KBM-7 (cell line): ENCODE measurements at regions not wholly inside any gene's neighbourhood (a gene's known extent, or its start where the extent isn't known, plus 50 kb on each side); places are given as distances from the start of the nearest gene placed in this dataset.

Experiments
- DNase-seq: peaks from one replicate; pipeline ENCODE4 v3.0.0-alpha.2; 2015
- in situ Hi-C: fragments of 300-500 bp; cut with MboI; formaldehyde crosslinking; loops from 2 replicates; pipeline ENCODE4 v1.14.3; 2020; ENCODE audit warnings: low sequenced_read_pairs, low pct_unique_long_range_greater_than_20kb, mixed read lengths

DNA sequence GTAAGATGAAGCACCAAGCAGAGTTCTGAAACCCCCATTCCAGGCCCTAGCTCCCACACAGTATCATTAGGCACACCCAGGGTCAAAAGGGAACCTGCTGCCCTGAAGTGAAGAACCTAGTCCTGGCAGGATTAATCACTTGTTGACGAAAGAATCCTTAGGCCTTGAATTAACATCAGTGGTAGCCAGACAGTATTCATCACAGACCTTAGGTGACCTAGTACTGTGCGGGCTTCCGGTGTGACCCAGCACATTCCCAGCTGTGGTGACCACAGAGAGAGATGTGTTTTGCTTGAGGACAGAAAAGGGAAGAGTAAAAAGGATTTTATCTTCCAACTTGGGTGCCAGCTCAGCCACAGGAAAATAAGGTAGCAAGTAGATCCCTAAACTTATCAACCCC, 1071.4 kb upstream of the FAM98A start:
- in situ Hi-C loops: no loop called here
- peak; percentile 1 for DNase-seq

DNA sequence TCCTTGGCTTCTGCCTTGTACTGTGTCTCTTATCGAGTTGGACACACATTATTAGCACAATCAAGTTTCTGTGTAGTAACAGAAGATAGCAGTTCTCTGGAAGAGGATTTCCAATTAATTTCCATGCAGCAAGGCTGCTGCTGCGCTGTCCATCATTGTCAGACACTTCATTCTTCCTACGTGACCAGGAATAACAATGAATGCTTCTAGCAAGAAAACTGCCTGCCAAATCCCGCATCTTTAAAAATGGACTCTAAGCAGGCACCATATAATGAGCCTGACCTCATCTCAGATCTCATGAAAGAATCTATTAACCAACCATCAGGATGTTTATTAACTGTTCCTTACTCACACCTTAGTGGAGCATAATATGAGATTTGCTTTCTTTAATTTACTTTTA, 1067.7 kb upstream of the FAM98A start:
- in situ Hi-C loops: no loop called here
- DNase-seq: no peak

DNA sequence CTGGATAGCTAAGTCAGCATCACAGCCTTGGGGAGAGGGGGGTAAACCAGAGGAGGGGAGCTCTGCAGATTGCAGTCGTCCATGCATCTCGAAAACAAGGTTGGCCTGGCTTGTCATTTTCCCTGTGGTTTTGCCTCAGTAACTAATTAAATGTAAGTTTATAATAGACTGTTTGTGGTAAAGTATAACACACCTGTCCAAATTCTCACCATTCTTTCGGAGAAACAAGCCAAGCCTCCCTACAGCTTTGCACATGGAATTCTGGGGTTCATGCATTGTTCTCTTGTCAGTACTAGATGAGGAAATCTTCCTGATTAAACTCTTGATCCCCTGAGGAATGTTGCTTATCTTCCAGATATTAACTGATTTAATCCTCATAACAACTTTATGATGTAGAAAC, 1065.2 kb upstream of the FAM98A start:
- DNase-seq: no peak
- in situ Hi-C loops: no loop called here

DNA sequence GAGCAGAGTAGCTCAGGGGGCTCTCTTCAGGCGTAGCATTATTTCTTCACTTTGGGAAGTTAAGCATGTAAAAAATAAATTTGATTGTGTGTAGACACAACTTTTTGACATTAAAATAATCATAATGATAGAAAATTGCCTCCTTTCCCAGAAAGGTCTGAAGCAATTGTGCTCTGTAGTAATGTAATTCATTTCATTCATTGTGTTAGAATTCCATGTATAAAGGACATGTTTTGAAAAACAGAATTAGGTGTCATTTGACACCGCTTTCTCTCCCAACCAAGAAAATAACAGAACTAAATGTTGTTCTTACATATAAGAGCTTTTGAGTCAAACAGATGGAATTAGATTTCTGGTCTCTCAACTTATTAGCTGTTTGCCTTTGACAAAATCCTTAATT, 1064.2 kb upstream of the FAM98A start:
- in situ Hi-C loops: no loop called here
- no peak for DNase-seq

DNA sequence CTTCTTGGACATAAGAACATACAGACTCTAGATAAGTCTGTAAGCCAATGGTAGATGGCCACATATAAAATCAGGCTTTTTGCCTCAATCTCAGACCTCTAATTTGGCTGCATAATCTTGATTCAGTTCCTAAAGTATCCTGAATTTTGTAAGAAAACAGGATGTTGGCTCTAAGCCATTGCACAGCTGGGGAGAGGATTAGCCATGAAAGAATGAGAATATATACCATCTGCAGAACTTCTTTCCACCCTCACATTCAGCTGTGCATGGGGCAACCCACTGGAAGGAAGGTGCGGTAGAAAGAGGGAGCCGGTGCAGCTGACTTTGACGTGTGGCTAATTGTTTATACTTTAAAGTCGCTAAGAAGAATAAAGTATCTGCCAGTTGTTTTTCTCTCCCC, 1061.6 kb upstream of the FAM98A start:
- in situ Hi-C loops: no loop called here
- DNase-seq: no peak

DNA sequence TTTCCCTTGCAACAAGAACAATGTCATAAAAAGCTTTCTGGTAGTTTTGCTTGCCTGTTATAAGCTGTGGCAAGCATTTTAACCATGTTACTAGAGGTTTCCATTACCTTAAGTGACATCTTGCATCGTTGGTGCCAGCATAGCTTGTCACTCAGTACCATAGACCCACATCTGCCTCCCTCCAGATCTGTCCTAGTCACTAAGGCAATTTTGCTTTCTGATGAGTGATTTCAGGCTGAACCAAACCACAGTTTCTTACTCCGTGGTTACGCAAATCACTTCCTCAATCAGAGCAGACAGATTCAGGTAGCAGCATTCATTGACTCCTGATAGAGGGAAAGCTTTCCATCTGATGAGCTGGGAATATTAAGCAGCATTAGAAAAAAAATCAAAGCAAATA, 1057.5 kb upstream of the FAM98A start:
- in situ Hi-C loops: no loop called here
- DNase-seq: no peak

DNA sequence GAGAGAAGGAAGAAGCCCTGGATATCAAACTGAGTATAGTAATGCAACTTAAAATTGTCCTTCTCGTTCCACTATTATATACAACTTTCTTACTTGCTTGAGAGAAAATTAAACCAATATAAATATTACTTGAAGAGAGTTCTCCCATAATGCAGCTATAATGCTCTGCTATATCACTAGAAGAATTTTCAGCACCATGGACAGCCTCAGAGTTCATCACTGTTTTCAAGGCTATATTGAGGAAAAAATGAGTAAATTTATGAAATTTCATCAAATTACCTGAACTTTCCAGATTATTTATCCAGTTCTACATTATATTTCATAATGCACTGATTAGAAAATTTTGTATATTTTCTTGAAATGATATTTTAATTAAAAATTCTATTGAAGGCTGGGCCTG, 1053.5 kb upstream of the FAM98A start:
- in situ Hi-C loops: no loop called here

DNA sequence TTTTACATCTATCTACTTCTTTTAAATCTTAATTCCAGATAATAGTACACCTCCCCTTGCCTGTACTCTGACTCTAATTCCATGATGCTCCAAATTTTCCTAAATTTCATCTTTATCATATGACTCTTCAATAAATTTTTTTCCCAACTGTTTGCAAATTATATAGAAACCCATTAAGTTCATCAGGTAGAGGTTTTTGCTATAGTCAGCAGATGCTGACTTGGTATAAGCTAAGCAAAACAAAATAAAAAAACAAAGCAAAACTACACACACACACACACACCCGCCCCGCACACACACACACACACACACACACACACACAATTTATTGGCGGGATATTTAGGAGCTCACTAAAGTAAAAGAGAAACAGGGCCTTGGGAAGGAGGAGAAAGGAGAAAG, 1047.8 kb upstream of the FAM98A start:
- DNase-seq: no peak
- in situ Hi-C loops: no loop called here

More for the DNA sequence above, 1053.5 kb upstream of the FAM98A start:
- peak; percentile 4 for DNase-seq

DNA sequence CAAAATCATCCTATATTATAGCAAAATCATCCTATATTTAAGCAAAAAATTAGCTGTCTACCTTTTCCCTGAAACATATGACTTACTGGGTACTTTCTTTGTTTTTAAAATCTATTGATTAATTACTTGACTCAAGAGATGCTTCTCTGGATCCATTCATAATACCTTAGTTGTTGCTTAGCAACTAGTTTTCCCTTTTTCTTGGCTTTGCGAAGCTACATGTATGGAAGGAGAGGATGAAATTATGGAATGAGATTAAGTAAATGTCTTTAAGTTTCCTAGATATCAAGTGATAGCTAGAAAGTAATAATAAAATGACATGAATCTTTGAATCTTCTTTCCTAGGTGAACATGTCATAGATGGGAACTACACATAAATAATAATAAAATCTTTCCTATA, 1033.2 kb upstream of the FAM98A start:
- in situ Hi-C loops: no loop called here
- no peak for DNase-seq

DNA sequence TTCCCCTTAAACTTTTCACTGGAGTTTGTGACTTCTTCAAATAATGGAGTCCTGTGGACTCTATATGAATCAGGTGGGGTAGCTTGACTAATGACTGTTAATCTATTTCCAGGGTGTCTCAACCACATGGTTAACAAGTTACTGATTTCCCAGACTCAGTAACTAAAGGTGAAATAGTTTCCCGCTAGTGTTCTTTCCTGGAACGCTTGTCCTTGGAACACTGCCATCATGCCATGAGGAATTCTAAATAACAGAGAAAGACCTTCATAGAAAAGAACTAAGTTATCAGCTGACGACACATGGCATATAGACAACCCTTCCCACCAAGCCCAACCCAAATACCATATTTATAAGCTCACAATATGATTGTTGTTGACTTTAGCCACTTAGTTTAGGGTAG, 1027.9 kb upstream of the FAM98A start:
- in situ Hi-C loops: no loop called here
- no peak for DNase-seq

DNA sequence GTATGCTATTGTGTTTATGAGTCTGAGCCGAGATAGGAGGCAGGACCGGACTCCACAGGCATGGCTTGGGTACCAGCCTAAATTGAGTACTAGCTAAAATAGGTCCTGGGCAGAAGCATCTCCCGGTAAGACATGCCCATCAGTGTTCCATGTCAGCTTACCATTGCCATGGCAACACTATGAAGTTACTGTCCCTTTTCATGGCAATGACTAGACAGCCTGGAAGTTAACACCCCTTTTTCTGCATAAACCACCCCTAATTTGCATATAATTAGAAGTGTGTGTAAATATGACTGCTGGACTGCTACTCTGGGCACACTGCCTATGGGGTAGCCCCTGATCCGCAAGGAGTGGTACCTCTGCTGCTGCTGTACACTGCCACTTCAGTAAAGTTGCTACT, 1005.1 kb upstream of the FAM98A start:
- no peak for DNase-seq
- in situ Hi-C loops: no loop called here

DNA sequence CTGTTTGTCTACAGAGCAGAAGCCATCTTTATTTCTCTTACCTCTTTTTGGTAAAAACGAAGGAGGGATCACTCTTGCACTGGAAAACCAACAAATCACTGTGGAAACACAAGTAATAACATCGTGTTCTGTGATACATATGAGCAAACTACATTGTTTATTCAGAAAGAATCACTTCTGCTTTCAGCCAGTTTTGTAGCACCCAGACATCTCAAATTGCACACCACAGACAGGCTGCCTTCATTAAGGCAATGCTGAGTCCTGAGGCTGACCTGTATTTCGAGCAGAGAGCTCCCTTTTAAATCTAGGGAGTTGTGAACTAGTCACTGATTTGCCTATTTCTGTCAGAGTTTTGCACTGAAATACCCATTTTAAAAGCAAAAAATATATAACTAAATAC, 1003.2 kb upstream of the FAM98A start:
- no peak for DNase-seq
- in situ Hi-C loops: no loop called here

DNA sequence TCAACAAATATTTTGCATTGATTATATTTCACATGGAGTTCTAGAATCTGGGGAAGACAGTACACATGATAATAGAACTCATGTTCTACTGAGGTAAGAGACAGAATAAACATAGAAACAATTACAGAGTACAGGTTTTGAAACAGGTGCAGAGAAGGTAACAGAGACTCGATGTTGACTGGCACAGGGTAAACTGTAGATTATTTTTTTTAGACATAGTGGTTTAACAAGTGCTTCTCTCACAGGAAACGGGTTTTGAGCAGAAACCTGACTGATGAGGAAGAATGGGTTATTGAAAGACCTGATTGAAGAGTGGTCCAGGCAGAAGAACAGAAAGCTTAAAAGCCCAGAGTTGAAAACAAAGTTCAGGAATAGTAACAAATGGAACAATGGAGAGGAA, 1002.5 kb upstream of the FAM98A start:
- no peak for DNase-seq
- in situ Hi-C loops: no loop called here

DNA sequence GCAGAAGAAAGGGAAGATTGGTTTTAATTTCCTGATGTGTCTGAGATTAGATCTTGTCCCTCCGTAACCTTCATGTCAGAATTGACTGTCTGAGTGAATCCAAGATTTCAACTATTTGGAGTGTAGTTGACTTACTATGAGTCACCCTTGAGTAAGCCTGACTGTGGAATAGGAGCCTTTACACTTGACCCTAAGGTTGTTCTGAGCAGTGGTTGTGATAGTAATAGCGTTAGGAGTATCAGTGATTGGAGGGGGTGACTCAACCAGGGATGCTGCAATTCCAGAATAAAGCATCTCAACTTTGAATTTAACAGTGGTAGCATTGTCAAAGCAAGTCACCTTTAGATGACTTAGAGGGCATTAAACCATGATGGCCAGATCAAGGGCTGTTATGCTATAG, 979.5 kb upstream of the FAM98A start:
- in situ Hi-C loops: no loop called here
- DNase-seq: no peak

DNA sequence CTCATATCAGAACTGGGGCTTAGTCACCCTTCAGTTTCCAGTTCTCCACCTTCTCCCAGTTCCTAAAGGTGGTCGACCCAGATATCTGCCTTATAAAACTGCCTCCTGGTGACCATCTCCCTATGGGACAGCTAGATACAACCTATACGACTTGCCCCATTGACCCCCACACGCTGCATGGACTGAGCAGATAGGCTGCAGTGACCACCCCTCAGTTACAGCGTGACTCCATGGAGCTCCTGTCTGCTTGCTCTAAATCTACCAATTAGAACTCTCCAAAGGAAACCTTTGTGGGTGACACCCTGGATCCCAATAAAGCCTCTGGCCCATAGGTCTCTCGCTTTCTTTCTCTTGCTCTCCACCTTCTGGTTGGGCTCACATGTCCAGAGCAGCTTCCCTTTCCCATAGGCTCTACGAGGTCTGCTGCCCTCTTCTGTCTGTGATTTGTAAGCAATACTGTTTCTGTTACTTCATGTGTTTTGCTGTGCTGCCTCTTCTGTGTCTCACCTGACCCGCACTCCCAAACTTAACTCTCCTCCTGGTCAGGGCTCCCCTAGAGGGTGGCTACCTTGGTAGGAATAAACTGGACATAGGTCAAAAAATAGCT, 971.3 kb upstream of the FAM98A start:
- in situ Hi-C loops: no loop called here
- DNase-seq: peak; percentile 30

DNA sequence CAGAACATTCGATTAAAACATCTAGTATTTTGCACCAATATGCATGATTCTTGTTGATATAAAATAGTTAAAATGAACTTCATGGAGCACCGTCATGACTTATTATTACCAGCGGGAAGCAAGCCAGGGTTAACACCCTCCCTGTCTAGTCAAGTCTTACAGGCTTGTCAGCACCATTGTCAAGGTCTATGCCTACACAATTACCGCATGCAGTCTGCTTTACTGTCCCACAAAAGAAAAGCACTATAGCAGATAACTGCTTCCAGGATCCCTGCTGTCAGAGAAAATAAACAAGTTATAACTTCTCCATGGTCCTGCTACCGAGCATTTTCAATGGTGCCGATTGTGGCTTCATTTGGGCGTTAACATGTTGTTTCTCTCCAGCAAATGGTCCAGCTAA, 968.0 kb upstream of the FAM98A start:
- in situ Hi-C loops: no loop called here

DNA sequence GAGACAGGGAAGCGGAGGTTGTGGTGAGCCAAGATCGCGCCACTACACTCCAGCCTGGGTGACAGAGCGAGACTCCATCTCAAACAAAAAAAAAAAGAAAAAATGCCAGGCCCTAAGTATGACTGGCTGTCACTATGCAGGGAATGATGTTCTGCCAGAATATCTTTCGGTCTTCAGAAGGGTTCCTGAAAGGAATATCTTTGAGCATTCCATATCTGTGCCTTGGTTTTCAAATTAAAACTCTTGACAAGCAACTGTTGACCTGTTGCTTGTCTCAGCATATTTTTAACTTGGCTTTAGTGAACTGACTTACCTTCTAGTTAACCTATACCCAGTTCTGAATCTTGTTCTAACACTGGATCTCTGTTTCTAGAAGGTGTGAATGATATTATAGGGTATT, 953.2 kb upstream of the FAM98A start:
- in situ Hi-C loops: no loop called here
- no peak for DNase-seq

More for the DNA sequence above, 968.0 kb upstream of the FAM98A start:
- no peak for DNase-seq

DNA sequence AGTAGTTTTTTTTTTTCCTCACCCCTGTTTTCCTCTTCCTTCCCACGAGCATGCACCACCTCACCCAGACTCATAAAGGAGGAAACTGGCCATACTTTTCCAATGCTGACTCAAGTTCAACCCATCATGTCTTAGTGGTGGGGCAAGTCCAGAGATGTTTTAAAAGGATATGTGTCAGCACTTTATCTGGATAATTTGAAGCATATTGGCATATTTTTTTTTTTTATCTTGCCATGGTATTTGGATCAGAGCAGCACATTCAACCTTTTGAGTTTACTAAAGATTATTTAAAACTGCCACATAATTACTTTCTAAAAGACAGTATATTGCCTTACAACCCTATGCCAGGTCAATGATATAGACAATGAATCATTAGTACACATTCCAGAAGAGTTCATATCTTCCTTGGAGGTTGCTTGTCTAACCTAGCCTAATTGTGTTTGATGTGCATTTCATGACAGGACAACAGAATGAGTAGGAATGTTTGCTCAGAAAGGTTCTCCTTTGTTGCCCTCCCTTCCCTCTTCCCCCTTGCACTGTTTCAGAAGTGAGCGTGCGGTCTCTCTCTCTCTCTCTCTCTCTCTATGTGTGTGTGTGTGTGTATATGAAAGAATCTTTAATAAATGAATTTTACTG, 950.7 kb upstream of the FAM98A start:
- DNase-seq: no peak
- in situ Hi-C loops: no loop called here

DNA sequence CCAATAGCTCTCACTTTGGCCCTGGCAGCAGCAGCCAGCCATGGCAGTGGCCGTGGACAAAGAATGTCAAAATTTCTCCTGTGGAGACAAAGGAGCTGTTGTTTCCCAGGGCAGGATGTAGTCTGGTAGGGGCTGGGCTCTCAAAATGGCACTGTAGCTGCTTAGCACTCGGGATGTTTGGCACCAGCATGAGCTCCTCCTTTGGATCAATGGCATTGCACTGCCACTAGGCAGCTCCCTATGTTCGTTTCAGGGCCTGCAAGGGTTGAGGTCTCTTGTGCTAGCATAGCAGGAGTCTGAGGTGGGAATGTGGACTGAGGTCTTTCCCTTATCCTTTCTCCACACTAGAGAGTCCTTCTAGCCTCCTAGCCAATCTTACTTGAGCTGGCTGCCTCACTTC, 948.8 kb upstream of the FAM98A start:
- DNase-seq: no peak

DNA sequence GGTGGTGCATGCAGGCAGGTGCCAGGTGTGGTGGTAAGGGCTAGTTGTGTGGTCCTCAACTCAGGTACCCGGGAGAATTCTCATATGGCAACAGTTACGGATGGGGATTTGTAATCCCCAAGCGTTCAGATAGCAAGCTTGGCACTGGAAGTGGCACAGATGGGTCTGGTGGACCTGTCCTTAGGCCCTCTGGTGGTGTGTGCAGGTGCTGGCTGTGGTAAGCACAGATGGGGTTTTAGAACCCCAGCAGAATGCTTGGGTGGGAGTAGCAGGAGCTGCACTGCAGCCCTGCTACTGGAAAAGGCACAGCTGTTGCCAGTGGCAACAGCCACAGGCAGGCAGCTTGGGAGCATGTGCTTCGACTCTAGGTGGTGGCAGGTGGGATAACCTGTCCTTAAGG, 948.2 kb upstream of the FAM98A start:
- no peak for DNase-seq
- in situ Hi-C loops: no loop called here

More for the DNA sequence above, 948.8 kb upstream of the FAM98A start:
- in situ Hi-C loops: no loop called here

DNA sequence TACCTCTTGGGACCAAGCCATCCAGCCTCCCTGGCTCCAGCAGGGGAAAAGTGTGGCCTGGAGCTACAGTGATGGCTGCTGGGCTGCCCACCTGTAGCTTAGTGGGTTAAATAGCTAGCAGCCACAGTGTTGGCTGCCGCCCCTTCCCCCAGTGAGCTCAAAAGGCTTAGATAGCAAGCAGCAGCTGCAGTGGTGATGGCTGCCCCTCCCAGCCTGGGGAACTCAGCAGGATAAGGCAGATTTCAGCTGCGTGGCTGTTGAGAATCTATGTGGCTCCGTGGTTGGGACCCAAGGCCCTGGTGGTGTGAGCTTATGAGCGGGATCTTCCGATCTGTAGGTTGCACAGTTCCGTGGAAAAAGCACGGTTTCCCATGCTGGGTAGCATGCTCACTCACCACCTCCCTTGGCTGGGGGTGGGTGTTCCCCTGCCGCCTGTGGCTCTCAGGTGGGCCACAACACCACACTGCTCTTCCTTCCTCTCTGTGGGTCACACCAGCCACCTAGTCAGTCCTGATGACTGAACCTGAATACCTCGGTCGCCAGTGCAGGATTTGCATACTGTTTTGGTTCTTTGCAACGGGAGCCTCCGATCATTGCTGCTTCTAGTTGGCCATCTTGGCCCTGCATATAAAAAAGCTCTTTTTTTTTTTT, 946.5 kb upstream of the FAM98A start:
- no peak for DNase-seq
- in situ Hi-C loops: no loop called here
